AG20443 (cell line): ENCODE measurements at regions not wholly inside any gene's neighbourhood (a gene's known extent, or its start where the extent isn't known, plus 50 kb on each side); places are given as distances from the start of the nearest gene placed in this dataset.
"Not testable (repeated sequence)": the region's sequence is repeated elsewhere in the genome, so short reads cannot be mapped to it uniquely, and the experiment has no call there.

ENCODE experiments used
- DNase-seq: peaks from one replicate; pipeline ENCODE4 v3.0.0; 2012; ENCODE audit warnings: low spot score, mixed read lengths

DNA sequence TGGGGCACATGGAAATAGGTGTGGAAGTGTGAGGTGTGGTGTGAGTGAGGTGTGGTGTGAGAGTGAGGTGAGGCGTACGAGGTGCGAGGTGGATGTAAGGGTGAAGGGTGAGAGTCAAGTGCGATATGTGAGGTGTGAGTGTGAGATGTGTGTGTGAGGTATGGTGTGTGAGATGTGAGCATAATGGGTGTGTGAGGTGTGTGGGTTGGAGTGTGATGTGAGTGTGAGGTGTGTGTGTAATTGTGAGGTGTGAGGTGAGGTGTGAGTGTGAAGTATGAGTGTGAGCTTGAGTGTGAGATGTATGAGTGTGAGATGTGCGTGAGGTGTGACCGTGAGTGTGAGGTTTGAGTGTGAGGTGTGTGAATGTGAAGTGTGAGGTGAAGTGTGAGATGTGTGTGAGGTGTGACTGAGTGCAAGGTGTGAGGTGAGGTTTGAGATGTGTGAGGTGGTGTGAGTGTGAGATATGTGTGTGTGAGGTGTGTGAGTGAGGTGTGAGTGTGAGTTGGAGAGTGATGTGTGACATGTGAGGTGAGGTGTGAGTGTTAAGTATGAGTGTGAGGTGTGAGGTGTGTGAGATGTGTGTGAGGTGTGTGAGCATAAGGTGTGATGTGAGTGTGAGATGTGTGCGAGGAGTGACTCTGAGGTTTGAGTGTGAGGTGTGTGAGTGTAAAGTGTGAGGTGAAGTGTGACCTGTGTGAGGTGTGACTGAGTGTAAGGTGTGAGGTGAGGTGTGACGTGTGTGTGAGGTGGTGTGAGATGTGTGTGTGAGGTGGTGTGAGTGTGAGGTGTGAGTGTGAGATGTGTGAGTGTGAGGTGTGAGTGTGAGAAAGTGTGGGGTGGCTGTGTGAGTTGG is 354.0 kb downstream of the FOXL1 start:
- DNase-seq = no peak

DNA sequence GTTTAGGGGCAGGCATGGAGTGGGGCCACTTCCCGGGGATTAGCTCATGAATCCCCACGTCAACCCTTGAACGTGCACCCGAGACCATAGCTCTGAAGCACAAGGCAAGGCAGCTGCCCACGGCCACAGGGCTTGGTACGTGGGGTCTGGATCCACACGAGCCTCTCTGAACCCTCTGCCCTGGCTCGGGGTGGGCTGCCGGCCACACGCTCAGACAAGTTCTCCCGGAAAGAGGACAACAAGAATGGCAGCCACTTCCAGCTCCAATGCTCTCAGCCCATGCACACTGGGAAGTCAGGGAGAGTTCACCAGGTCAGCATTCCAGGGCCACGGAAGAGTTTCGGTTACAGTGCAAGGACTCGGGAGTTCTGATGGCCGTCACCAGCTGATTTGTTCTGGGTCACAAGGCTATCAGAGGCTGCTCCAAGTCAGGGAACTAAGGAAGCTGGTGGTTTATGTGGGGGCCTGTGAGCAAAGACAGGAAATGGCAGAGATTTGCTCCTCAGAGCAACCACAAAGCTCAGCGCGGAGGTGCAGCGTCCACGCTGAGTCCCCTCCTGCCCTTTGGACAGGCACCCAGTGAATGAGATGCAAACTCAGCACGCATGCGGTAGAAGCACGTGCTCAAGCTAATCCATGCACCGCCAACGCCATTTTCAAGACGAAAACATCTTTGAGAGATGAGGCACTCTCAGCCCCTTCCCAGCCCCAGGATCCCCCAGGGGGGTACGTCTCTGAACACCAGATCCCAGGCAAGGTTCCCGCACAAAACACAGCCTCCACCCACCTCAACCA is 356.4 kb downstream of the FOXL1 start:
- no peak for DNase-seq

GRCh38 chr16:86939609-86940008 is 361.3 kb downstream of the FOXL1 start:
- no peak for DNase-seq

- no peak for DNase-seq
Observed at GRCh38 chr16:86941731-86942130, 363.4 kb downstream of the FOXL1 start.

DNA sequence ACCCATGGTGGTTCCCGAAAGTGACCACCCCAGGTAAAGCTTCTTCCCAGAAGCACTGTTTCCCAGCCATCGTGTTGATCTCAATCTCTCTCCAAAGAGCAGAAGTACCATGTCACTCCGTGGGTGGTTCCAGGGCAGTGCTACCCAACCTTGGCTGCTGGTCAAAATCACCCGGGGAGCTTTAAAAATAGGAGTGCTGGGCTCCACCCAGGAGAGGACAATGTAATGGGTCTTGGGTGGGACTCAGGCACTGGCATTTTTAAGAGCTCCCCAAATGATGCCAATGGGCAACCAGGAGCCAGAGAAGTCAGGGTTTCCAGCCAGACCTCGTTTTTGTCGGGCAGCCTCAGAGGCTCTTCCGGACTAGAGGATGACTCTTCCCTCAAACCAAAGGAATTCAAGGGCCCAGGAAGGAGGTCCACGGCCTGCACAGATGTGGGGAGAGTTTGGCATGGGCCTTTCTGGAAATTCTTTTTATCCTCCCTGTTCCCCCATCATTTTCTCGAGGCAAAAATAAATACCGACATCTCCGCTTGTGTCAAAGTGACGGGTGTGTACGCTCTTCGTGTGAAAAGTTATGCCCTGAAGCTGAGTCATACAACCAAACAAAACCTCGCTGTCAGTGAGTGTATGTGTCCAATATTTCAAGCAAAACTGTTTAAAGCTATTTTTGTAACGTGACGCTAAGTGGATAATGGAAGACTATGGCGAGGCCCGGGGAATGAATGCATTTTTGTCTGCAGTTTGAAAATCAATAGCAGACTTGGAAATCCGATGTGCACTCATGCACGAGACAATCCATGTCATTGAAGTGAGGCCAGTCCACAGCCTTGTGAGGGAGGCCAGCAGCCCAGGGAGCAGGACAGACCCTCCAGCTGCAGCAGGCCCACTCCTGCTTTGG is 364.1 kb downstream of the FOXL1 start:
- DNase-seq = peak; percentile 80

- no peak for DNase-seq
Observed at GRCh38 chr16:86945166-86945900, 367.0 kb downstream of the FOXL1 start.

- no peak for DNase-seq
Observed at GRCh38 chr16:86946396-86946795, 368.0 kb downstream of the FOXL1 start.

DNA sequence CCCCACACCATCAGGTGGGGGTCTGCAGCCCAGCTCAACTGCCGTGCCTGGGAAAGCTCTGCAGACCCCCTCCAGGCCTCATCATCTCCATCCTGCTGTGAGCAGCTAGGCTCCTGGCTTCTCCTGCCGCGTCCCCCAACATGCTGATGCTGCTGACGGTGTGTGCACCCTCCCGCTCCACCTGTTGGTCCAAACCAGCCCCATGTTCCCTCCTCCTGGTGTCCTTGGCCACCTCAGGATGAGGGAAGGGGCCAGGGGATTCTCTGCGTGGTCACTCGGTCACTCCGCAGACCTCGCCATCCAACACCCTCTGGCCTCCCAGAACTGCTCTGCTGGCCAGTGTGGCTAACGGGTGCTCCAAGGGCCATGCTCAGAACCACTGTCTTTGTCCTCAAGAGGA is 368.6 kb downstream of the FOXL1 start:
- no peak for DNase-seq

GRCh38 chr16:86948046-86948445 is 369.1 kb downstream of the C16orf95 start:
- no peak for DNase-seq

- DNase-seq = no peak
Observed at GRCh38 chr16:86949116-86949515, 368.1 kb downstream of the C16orf95 start.

GRCh38 chr16:86949630-86950029 is 367.6 kb downstream of the C16orf95 start:
- DNase-seq = no peak

DNA sequence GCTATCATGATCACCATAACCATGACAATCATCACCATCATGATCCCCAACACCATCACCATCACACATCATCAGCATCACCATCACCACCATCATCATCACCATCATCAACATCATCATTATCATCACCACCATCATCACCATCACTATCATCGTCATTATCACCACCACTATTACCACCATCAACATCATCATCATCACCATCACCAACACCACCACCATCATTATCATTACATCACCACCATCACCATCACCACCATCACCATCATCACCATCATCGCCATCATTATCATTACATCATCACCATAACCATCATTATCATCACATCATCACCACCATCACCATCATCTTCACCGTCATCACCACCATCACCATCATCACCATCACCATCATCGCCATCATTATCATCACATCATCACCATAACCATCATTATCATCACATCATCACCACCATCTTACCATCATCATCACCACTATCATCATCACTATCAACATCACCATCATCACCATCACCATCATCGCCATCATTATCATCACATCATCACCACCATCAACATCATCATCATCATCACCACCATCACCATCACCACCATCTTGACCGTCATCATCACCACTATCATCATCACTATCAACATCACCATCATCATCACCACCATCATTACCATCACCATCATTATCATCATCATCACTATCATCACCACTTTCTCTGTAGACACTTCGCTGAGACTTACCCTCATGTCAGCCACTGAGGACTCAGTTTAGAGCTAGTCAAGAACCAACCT is 366.0 kb downstream of the C16orf95 start:
- DNase-seq = no peak

DNA sequence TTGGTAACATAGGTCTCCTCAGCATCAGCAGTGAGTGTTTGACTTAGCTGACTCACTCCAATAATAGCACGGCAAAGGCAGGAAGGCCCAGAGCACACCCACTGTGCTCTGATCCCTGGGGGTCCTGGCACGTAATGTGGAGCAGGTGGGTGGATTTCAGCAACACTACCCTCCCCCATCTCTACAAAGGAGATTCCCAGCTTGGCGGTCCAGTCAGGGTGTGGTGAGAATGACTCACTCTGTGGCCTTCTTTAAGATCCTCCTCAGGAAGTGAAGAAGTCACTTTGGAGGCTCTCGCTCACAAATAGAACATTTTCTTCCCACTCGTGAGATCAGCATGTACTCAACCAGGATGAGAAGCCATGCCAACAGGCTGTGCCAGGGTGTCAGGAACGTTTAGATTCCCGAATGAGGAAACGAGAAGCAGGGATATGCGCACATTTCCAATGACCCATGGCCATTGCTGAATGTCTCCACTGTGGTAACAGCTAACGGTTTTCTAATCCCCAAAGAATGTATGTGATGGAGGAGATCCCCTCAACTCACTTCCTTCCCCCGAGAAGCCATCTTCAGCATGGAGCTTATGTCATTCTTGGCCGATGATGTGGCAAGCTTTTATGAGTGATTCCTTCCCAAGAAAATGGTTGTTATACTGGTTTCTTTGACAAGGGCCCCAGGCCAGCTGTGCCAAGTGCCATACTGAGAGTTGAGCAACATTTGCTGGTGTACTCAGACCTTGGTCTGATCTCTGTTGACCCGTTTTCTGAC is 365.2 kb downstream of the C16orf95 start:
- DNase-seq = peak; percentile 86

GRCh38 chr16:86952769-86953168 is 364.4 kb downstream of the C16orf95 start:
- DNase-seq = no peak

DNA sequence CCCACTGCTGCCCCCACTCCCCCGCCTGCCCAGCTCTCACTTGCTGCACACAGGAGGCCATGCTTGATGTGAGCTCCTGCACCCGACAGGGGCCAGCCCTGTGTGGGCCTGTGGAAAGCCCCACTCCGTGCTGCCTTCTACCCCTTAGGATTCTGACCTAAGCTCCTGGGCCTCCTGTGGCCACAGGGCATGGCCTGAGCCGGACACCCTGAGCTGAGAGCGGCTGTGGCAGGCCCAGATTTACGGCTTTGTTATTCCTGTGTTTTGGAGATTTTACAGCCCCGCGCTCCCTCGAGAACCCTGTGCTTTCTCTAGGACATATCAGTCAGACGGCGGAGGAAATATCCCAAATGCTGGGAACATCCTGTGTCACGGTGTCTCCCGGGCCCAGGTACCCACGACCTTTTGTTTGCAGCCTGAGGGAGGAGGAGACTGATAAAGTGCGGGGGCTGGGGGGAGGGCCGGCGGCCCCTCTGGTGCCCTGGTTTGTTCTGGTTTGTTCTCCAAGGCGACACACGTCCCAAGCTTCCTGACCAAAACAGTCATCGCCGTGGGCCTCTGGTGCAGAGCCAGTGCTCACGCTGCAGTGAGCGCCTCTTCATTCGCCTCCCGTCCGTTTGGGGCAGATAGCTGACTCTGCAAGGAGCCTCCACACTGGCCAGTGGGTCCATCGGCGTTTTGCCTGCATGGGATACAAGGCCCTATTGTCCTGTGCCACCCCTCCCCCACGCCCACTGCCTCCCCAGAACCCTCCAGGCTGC is 363.4 kb downstream of the C16orf95 start:
- DNase-seq = no peak

- DNase-seq = no peak
Observed at GRCh38 chr16:86955136-86955855, 361.9 kb downstream of the C16orf95 start.

GRCh38 chr16:86956437-86956836 is 360.8 kb downstream of the C16orf95 start:
- no peak for DNase-seq

DNA sequence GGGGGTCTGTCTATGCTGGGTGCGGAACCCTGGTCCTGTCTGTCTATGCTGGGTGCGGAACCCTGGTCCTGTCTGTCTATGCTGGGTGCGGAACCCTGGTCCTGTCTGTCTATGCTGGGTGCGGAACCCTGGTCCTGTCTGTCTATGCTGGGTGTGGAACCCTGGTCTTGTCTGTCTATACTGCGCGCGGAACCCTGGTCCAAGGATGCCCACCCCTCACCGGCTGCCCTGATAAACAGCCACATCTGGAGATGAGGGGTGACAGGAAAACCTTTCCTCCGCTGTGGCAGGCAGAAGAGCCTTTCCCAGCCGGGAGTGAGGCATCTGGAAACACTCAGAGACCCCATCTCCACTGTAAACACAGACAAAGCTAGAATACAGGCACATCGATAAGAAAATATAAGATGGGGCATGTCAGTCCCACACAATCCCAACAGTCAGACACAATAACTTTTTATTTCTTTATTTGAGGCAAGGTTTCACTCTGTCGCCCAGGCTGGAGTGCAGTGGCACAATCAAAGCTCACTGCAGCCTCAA is 359.5 kb downstream of the C16orf95 start:
- DNase-seq = not testable (repeated sequence)
